Prostate gland (tissue), 2 donors: ENCODE measurements at regions not wholly inside any gene's neighbourhood (a gene's known extent, or its start where the extent isn't known, plus 50 kb on each side); places are given as distances from the start of the nearest gene placed in this dataset.

Experiments used
- DNase-seq: peaks from one replicate; pipeline ENCODE4 v3.0.0-alpha.2; 2019; ENCODE audit warnings: low spot score
- H3K27ac ChIP-seq, 2 donors: fragments of 200-600 bp; sonication (generic); 2 replicates each; pipeline ENCODE4 v1.5.1; 2017 to 2019
- H3K27me3 ChIP-seq: fragments of 200-600 bp; sonication (generic); replicated peaks from 2 replicates; pipeline ENCODE4 v1.5.1; 2019; ENCODE audit not compliant: insufficient read depth
- H3K36me3 ChIP-seq, 2 donors: fragments of 200-600 bp; sonication (generic); 1 replicate in 1 of 2; 2 replicates in 1 of 2; pipeline versions ENCODE4 v1.5.1 to v1.8.1; 2017 to 2019
- H3K4me1 ChIP-seq: fragments of 200-600 bp; sonication (generic); replicated peaks from 2 replicates; pipeline ENCODE4 v1.5.1; 2019
- H3K4me3 ChIP-seq, 2 donors: fragments of 200-600 bp; sonication (generic); 2 replicates each; pipeline ENCODE4 v1.5.1; 2017 to 2019
- H3K9me3 ChIP-seq: fragments of 200-600 bp; sonication (generic); 2 replicates; pipeline ENCODE4 v1.5.1; 2017
- POLR2A ChIP-seq: fragments of 450-650 bp; IDR thresholded peaks from one replicate; pipeline ENCODE4 v1.6.1; 2016; ENCODE audit warnings: antibody characterized with exemption, mild to moderate bottlenecking
- POLR2AphosphoS5 ChIP-seq: sonication (generic); formaldehyde crosslinking; IDR thresholded peaks from one replicate; pipeline ENCODE4 v1.6.1; 2017; ENCODE audit warnings: antibody characterized with exemption
- WGBS: methylation state at CpG from one replicate; pipeline ENCODE4 v1.1.5; 2018; 5-methylcytosine and 5-hydroxymethylcytosine counted together
- intact Hi-C: fragments of 100-400 bp; cut with DNase I; formaldehyde crosslinking; loops from one replicate; pipeline ENCODE4 v1.14.2; 2022
- TF ChIP-seq, protein P1 (sequence below), 4 experiments: fragments of 200-600 bp in 2 of 4; fragments of 450-650 bp in 2 of 4; sonication (generic) in 2 of 4; IDR thresholded peaks; 1 replicate in 3 of 4; 2 replicates in 1 of 4; pipeline ENCODE4 v1.5.1; 2016 to 2019; ENCODE audit warnings: antibody characterized with exemption in 4 of 4, mild to moderate bottlenecking in 2 of 4, moderate library complexity in 2 of 4

DNA sequence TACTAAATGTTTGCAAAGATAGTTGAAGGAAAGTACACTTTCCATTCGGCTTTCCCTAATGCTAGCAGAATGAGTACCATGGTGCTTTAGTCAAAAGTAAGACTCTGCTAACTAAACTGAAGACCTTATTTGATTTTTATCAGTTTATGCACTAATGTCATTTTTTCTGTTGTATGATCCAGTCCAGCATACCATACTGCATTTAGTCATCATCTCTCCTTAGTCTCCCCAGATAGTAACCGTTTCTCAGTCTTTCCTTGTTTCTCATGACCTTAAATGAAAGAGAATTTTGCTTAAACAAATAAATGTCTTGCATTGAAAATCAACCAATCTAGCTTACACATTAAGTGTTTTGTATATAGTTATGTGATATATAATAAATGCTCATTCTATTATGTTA is 529.5 kb upstream of the SEMA3D start:
- no peak for DNase-seq
- intact Hi-C loops = no loop called here
- 65% methylated on average over 2 of the region's 2 CpGs for WGBS
- Histone ChIP-seq H3K4me1 (no peaks in the 10 kb centered on the region), H3K27me3 (no peaks in the 10 kb centered on the region), H3K9me3 (no peaks in the 10 kb centered on the region), H3K27ac (no peak overlapping the region), H3K36me3 (no peaks in the 10 kb centered on the region), H3K4me3 (no peak overlapping the region)
- TF ChIP-seq, protein P1, sequence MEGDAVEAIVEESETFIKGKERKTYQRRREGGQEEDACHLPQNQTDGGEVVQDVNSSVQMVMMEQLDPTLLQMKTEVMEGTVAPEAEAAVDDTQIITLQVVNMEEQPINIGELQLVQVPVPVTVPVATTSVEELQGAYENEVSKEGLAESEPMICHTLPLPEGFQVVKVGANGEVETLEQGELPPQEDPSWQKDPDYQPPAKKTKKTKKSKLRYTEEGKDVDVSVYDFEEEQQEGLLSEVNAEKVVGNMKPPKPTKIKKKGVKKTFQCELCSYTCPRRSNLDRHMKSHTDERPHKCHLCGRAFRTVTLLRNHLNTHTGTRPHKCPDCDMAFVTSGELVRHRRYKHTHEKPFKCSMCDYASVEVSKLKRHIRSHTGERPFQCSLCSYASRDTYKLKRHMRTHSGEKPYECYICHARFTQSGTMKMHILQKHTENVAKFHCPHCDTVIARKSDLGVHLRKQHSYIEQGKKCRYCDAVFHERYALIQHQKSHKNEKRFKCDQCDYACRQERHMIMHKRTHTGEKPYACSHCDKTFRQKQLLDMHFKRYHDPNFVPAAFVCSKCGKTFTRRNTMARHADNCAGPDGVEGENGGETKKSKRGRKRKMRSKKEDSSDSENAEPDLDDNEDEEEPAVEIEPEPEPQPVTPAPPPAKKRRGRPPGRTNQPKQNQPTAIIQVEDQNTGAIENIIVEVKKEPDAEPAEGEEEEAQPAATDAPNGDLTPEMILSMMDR (IDR thresholded peaks at IDR 0.05) = no peak
- TF ChIP-seq POLR2A = no peak
- TF ChIP-seq POLR2AphosphoS5 = no peak

DNA sequence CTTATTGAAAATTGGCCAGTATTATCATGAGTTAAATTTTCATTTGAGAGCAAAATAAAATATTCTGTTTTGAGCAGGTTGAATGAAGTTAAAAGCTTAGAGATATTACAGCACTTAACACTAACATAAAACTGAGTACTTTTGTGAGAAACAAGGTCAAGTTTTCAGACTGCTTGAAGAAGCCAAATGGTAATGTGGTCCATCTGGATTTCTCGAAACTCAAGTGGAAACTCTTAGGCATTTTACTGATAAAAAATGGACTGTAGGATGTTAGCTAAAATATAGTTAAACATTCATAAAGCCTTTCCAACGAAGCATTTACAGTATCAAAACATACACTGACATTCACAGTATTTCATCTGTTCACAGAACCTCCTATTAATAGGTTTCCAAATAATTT is 528.1 kb upstream of the SEMA3D start:
- no peaks in the 10 kb centered on the region for H3K9me3 ChIP-seq
- H3K27ac ChIP-seq = no peak overlapping the region
- no peaks in the 10 kb centered on the region for H3K4me1 ChIP-seq
- no peak for TF ChIP-seq POLR2AphosphoS5
- TF ChIP-seq, protein P1 (IDR thresholded peaks at IDR 0.05) = no peak
- no peak for TF ChIP-seq POLR2A
- intact Hi-C loops = no loop called here
- DNase-seq = no peak
- 35% methylated on average over 2 of the region's 2 CpGs for WGBS
- H3K4me3 ChIP-seq = no peak overlapping the region
- no peaks in the 10 kb centered on the region for H3K36me3 ChIP-seq
- H3K27me3 ChIP-seq = no peaks in the 10 kb centered on the region

DNA sequence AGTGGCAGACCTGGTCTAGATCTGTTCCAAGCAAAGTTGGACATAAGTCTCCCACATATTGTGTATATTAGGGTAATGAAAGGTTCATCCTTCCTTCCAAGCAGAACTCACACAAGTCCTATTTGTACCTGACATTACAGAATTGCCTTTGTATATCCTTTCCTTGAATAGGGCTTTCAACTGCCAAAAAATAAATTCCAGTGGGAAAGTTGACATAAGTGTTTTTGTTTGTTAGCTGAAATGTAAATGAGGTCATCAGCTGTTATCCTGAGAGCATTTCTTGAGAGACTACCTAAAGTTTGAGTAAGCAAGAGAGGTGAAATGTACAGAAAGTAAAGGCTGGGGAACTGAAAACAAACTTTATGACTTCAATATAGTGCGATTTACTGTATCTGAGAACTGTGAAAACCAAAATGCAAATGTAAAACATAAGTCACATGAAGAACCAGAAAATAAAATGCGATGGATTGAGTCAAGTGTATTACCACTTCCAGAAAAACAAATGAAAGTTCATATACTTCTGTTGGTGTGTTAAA is 527.3 kb upstream of the SEMA3D start:
- Histone ChIP-seq H3K4me1 (no peaks in the 10 kb centered on the region), H3K4me3 (no peak overlapping the region), H3K27ac (no peak overlapping the region), H3K9me3 (no peaks in the 10 kb centered on the region), H3K27me3 (no peaks in the 10 kb centered on the region), H3K36me3 (no peaks in the 10 kb centered on the region)
- 93% methylated on average over 2 of the region's 2 CpGs for WGBS
- intact Hi-C loops = no loop called here
- TF ChIP-seq, protein P1 (IDR thresholded peaks at IDR 0.05) = no peak
- TF ChIP-seq POLR2A (no peak), POLR2AphosphoS5 (no peak)
- no peak for DNase-seq

DNA sequence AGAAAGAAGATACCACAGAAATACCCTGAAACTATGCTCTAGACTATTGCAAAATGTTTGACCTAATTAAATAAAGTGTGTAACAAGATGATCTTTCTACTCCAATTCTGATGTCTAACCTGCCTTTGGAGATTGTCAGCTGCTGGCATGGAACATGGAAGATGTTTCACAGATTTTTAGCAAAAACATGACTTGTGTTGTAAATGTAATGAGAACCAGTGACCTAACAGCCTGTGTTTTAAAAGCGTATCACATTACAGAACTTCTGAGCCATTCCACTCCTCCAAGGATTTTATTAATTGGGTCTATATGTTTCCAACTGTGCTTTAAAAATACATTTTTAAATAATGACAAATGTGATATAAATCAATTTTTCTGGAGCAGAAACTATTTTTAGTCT is 526.3 kb upstream of the SEMA3D start:
- Histone ChIP-seq H3K27ac (no peak overlapping the region), H3K4me3 (no peak overlapping the region), H3K4me1 (no peaks in the 10 kb centered on the region), H3K36me3 (no peaks in the 10 kb centered on the region), H3K9me3 (no peaks in the 10 kb centered on the region), H3K27me3 (no peaks in the 10 kb centered on the region)
- WGBS = 81% methylated on average over 1 of the region's 1 CpG
- TF ChIP-seq POLR2AphosphoS5 (no peak), POLR2A (no peak)
- TF ChIP-seq, protein P1 (IDR thresholded peaks at IDR 0.05) = no peak
- no peak for DNase-seq
- intact Hi-C loops = no loop called here

DNA sequence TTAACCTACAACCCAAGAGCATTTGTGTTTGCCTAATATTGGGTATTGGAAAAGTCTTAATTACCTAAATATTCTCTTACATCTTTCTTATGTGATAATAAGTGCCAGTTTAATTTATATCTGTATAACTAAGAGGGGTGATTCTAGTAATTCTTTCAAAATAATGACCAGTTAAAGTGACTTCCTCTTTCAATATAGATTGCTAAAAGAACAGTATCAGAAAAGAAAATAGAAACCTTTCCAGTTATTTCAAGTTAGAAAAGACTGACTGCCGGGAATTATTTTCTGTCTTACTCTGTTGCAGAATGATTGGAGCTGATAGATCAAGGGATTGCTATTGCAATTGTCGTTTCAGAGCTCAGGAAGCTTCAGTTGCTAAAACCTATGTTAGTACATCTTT is 525.0 kb upstream of the SEMA3D start:
- no peaks in the 10 kb centered on the region for H3K27me3 ChIP-seq
- WGBS = 85% methylated on average over 2 of the region's 2 CpGs
- DNase-seq = no peak
- no peaks in the 10 kb centered on the region for H3K4me1 ChIP-seq
- intact Hi-C loops = no loop called here
- no peaks in the 10 kb centered on the region for H3K9me3 ChIP-seq
- H3K36me3 ChIP-seq = no peaks in the 10 kb centered on the region
- TF ChIP-seq POLR2A (no peak), POLR2AphosphoS5 (no peak)
- TF ChIP-seq, protein P1 (IDR thresholded peaks at IDR 0.05) = no peak
- H3K4me3 ChIP-seq = no peak overlapping the region
- no peak overlapping the region for H3K27ac ChIP-seq
